ENCODE measurements at regions not wholly inside any gene's neighbourhood (a gene's known extent, or its start where the extent isn't known, plus 50 kb on each side); places are given as distances from the start of the nearest gene placed in this dataset.

DNA sequence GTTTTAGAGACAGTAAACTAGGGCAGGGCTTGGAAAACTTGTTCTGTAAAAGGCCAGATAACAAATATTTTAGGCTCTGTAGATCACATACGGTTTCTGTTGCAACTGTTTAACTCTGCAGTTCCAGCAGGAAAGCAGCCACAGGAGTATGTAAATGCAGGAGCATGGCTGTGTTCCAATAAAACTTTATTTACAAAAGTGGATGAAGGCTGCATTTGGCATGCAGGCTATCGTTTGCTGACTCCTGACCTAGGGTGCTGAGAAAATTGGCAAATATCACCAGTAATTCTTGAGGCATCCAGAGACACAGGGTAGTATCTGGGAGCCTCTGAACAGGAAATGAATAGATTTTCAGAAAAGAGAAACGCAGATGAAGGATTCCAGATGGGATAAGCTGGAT lies 274.0 kb downstream of the MAF start:
- Histone ChIP-seq H3K36me3 (ENCODE audit: control insufficient read depth in 2 of 4, insufficient read depth in 4 of 4, low read length in 3 of 4) (no peaks in the 10 kb centered on the region), H3K4me2 (ENCODE audit: insufficient read depth in 1 of 2, low read depth in 2 of 2, low read length in 2 of 2) (no peak overlapping the region; a peak in 1 of 4 replicates), H3K56ac (replicated peaks; ENCODE audit: insufficient read length, low read depth, low read length) (no peak overlapping the region)

More for the DNA sequence above, 274.0 kb downstream of the MAF start:
- POLR2A ChIA-PET (ENCODE audit: partially characterized antibody) = no interaction called here
- no peak overlapping the region for H4K91ac ChIP-seq (replicated peaks; ENCODE audit: insufficient read length, low read length)
- CTCF ChIA-PET (ENCODE audit: partially characterized antibody) = no interaction called here
- H2AFZ ChIP-seq (ENCODE audit: low read length) = no peak overlapping the region
- H3K18ac ChIP-seq (ENCODE audit: extremely low read depth, low read length) = 0 out of 2 replicates have a peak overlapping the region, but pooled peaks have one; percentile 57
- H4K20me1 ChIP-seq (replicated peaks in 1 of 2; ENCODE audit: control insufficient read depth in 1 of 2, insufficient read depth in 2 of 2, low read length in 2 of 2) = no peaks in the 10 kb centered on the region
- H3K27me3 ChIP-seq (replicated peaks in 1 of 4; ENCODE audit: control insufficient read depth in 3 of 4, extremely low read depth in 1 of 4, insufficient read depth in 3 of 4, low read length in 3 of 4) = no peaks in the 10 kb centered on the region
- no peak overlapping the region for H2BK5ac ChIP-seq (ENCODE audit: low read depth, low read length)
- TF ChIP-seq, protein P1, sequence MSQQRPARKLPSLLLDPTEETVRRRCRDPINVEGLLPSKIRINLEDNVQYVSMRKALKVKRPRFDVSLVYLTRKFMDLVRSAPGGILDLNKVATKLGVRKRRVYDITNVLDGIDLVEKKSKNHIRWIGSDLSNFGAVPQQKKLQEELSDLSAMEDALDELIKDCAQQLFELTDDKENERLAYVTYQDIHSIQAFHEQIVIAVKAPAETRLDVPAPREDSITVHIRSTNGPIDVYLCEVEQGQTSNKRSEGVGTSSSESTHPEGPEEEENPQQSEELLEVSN (IDR thresholded peaks at IDR 0.05) = no peak
- no peak for TF ChIP-seq KDM4A (IDR thresholded peaks at IDR 0.05; ENCODE audit: low read depth, low read length, severe bottlenecking)
- no peak for TF ChIP-seq TCF12 (IDR thresholded peaks at IDR 0.05; ENCODE audit: low read depth, low read length)
- no peak for TF ChIP-seq POU5F1 (IDR thresholded peaks at IDR 0.05; ENCODE audit: low read depth, low read length)
- no peak for TF ChIP-seq ZNF274 (IDR thresholded peaks at IDR 0.05; ENCODE audit: borderline replicate concordance, extremely low read depth, low read length)
- TF ChIP-seq RFX5 (IDR thresholded peaks at IDR 0.05; ENCODE audit: borderline replicate concordance, low read depth, low read length) = no peak
- TF ChIP-seq POLR2AphosphoS5 (IDR thresholded peaks at IDR 0.05; ENCODE audit: low read depth, low read length) = no peak
- no peak for TF ChIP-seq BACH1 (IDR thresholded peaks at IDR 0.05; ENCODE audit: low read length)
- no peak for TF ChIP-seq RBBP5 (IDR thresholded peaks at IDR 0.05; ENCODE audit: borderline replicate concordance, low read depth, low read length)
- TF ChIP-seq, protein P2, sequence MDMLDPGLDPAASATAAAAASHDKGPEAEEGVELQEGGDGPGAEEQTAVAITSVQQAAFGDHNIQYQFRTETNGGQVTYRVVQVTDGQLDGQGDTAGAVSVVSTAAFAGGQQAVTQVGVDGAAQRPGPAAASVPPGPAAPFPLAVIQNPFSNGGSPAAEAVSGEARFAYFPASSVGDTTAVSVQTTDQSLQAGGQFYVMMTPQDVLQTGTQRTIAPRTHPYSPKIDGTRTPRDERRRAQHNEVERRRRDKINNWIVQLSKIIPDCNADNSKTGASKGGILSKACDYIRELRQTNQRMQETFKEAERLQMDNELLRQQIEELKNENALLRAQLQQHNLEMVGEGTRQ (IDR thresholded peaks at IDR 0.05; ENCODE audit: low read length) = no peak
- TF ChIP-seq SP1 (IDR thresholded peaks at IDR 0.05; ENCODE audit: low read depth, low read length) = no peak
- no peak for DNase-seq (ENCODE audit: low read depth in 1 of 2, low spot score in 2 of 2)
- H3K23me2 ChIP-seq (ENCODE audit: low read depth, low read length) = no peaks in the 10 kb centered on the region
- H3K9ac ChIP-seq (replicated peaks in 1 of 4; ENCODE audit: extremely low read depth in 1 of 4, low read depth in 3 of 4, low read length in 3 of 4) = no peak overlapping the region
- no peak overlapping the region for H3K14ac ChIP-seq (ENCODE audit: insufficient read length)
- no peak overlapping the region for H3K4me3 ChIP-seq (ENCODE audit: extremely low read depth in 1 of 4, insufficient read depth in 2 of 4, low read depth in 3 of 4, low read length in 4 of 4)
- no peaks in the 10 kb centered on the region for H3K9me3 ChIP-seq (ENCODE audit: insufficient read depth in 2 of 2, low read depth in 1 of 2, low read length in 1 of 2)
- no peak overlapping the region for H3K23ac ChIP-seq (ENCODE audit: insufficient read length)
- no peak overlapping the region for H3K4ac ChIP-seq (replicated peaks; ENCODE audit: insufficient read length, low read depth, low read length)
- H3K4me1 ChIP-seq (replicated peaks in 1 of 4; ENCODE audit: control insufficient read depth in 3 of 4, insufficient read depth in 4 of 4, low read length in 3 of 4) = peaks cover 5 to 24% (median 20%) of the 10 kb centered on the region in 4 experiments
- H3K79me1 ChIP-seq (ENCODE audit: low read depth, low read length) = no peaks in the 10 kb centered on the region
- H2BK12ac ChIP-seq (ENCODE audit: low read depth, low read length) = 0 out of 2 replicates have a peak overlapping the region, but pooled peaks have one; percentile 39
- no peak for FAIRE-seq
- no peaks in the 10 kb centered on the region for H3K79me2 ChIP-seq (ENCODE audit: control insufficient read depth in 1 of 2, insufficient read depth in 2 of 2, low read length in 2 of 2)
- H2AK5ac ChIP-seq (ENCODE audit: low read depth, low read length) = no peak overlapping the region
- WGBS, 2 experiments (ENCODE audit: extremely low coverage in 1 of 2, insufficient coverage in 1 of 2, insufficient read length in 1 of 2, insufficient replicate concordance in 2 of 2, low coverage in 1 of 2, low lambda C conversion rate in 2 of 2, missing lambda C conversion rate in 1 of 2) = 82% methylated on average over 3 of the region's 3 CpGs; no CpG with 5 or more reads in 1 of the 2 experiments
- no peak overlapping the region for H4K8ac ChIP-seq (ENCODE audit: extremely low read depth, insufficient read depth, low read length)
- H2BK120ac ChIP-seq (replicated peaks; ENCODE audit: low read depth, low read length) = no peak overlapping the region
- no peak overlapping the region for H3K27ac ChIP-seq (ENCODE audit: low read depth, low read length)
- H2BK15ac ChIP-seq (ENCODE audit: low read length) = no peak overlapping the region
- no peak overlapping the region; the same call in 1 of the 2 replicates for H2BK20ac ChIP-seq (ENCODE audit: low read length)
- no peak overlapping the region for H4K5ac ChIP-seq (ENCODE audit: insufficient read length, low read depth, low read length)

Measured in H1 (cell line).